Ramos (cell line): ENCODE measurements at regions not wholly inside any gene's neighbourhood (a gene's known extent, or its start where the extent isn't known, plus 50 kb on each side); places are given as distances from the start of the nearest gene placed in this dataset.

Experiments
- in situ Hi-C: fragments of 300-500 bp; cut with MboI; formaldehyde crosslinking; loops from one replicate; pipeline ENCODE4 v1.14.3; 2022; ENCODE audit warnings: low sequenced_read_pairs; ENCODE audit not compliant: unreplicated experiment

DNA sequence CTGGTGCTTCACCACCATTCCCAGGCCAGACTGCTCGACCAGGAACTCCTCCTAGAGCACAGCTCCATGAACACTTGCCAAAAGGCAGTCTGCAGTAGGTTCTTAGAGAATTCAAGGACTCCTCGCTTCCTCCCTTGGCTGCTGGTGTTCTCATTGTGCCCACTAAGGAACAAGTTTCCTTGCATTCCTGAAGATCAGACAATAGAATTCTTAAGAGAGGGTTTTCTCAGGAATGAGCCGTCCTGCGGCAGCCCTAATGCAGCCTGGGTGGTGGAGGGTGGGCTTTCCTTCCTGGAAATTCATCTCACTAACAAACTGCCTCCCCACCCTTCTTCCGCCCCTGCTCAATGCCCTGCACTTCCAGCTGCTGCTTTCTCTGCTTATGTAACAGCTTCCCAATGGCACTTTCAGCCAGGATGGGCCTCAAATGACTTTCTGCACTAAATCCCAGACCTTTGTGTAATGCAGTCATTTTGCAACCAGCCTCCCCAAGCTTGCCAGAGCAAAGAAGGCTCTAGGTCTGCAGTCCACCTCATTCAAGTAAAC, 287.9 kb downstream of the PLPP3 start:
- in situ Hi-C loops = no loop called here

DNA sequence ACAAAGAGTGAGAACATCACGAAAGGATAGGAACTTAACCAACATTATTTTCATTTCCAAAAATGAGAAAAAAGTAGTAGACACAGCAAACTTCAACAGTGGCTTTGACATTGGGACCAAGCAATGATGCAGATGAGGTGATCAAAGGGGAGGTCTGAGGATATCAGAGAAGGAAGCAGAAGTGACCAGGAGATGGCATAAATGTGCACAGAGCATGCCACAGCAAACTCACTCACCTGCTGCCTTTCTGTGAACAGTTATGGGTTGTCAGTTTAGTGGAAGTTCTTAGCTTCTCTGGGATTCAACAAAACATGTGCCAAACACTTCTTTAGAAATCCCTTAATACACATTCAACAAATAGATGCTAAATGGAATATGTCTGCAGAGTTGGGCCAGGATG, 290.1 kb downstream of the PLPP3 start:
- in situ Hi-C loops = no loop called here

DNA sequence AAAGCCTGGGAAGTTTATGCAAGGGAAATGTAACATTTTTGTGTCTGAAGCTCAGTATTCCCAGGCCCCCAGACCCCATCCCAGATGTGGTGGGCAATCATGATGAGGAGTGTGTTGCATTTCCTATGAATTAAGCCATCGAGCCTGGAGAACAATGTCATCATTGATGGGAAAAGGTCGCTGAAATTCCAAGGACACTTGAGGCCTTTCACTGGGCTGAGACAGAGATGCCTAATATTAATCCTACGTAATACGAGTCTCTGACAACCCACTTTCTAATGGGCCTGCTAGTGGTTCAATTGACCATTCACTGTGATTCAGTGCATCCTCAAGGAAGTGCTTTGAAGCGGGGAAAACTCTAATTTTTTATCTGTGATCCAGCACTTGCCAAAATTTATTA, 291.6 kb downstream of the PLPP3 start:
- in situ Hi-C loops = no loop called here

DNA sequence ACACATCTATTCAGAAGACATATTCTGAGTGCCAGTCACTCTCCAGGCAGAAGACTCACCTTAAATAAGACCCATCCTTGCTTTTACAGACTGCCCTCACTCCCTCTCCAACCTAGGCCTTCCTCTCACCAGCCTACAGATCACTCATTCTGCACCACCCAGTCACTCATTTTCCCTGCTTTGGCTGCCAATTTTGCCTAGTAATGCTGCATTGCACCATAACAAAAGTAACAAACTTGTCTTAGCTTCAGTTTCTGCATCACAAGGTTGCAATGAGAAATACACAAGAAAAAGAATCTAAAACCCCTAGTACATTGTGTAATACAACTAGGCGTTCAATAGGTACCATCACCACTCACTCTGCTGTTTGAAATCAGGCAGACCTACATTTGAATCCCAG, 292.4 kb downstream of the PLPP3 start:
- in situ Hi-C loops = no loop called here

DNA sequence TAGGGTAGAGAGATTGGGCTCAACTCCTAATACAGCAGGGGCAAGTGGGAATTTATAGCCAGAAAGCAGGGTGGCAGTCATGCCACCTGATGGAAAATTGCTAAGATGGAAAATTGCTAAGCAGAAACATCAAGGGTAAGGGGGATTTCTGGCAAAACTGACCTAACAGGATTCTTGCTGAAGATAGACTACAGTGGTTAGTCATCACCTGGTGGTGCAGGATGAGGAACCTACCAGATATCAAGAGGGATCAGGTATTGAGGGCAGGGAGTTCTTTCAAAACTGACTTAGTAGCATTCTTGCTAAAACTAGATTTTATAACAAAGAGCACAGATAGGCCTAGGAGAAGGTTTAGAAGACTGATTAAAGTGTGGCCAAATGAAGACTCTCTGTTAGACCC, 292.9 kb downstream of the PLPP3 start:
- in situ Hi-C loops = no loop called here

DNA sequence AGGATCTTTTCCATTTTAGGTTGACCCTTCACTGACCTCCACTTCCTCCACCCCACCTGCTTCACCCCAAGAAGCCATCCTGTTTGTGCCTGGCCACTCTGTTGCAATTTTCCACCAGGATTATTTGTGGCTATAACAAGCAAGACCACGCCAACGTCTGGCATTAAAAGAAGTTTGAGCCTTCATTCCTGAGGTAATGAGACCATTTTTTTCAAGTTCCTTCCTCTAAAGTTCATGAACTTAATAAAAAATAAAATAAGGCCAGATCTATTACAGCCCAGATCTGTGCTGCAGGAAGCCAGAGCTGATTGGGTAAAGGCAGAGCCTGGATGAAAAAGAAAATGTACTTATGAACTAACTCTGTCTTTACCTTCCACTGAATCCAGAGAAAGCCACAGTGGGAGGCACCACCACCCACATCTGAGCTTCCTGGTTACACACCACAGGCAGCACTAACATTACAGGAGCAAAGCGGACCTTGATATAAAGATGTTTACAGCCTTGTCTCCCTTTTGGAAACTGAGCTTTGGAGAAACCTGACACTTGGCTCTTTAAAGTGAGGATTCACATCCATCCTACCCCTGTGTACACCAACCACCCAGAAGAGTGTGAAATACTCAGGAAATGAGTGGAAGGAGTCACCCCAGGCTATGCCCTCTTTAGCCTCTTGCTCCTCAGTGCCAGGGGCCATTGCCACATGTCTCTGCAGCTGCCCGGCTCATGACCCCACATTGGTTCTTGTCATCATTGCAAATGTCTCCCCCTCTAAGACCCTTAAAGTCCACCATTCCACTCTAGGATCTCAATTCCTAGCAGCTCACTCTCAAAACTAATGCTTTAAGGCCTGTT, 293.6 kb downstream of the PLPP3 start:
- in situ Hi-C loops = no loop called here

DNA sequence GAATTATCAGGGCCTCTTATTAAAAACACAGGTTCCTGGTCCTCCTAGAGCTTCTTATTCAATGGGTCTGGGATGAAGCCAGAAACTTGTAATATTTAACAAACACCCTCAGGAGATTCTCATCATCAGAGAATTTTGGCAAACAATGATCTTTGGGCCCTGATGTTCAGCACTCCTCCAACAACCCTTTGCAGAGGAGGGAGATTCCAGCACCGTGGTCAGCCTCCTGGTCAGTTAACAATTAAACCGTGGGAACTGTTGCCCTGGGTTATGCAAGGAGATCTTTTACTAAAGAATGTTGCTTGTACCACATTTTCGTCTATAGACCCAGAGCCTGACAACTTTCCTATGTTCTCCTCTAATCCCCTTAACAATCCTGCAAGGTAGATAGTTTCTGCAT, 294.4 kb downstream of the PLPP3 start:
- in situ Hi-C loops = no loop called here

DNA sequence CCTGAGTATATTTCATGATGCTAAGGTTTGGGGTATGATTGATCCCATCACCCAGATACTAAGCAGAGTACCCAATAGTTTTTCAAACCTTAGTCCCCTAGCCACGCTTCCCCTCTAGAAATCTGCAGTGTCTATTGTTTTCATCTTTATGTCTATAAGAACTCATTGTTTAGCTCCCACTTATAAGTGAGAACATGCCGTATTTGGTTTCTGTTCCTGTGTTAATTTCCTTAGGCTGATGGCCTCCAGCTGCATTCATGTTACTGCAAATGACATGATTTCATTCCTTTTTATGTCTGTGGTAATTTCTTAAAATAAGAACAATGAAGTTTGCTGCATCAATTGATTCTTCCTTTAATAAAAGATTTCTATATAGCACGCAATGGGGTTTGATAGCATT, 301.3 kb downstream of the PLPP3 start:
- in situ Hi-C loops = no loop called here

DNA sequence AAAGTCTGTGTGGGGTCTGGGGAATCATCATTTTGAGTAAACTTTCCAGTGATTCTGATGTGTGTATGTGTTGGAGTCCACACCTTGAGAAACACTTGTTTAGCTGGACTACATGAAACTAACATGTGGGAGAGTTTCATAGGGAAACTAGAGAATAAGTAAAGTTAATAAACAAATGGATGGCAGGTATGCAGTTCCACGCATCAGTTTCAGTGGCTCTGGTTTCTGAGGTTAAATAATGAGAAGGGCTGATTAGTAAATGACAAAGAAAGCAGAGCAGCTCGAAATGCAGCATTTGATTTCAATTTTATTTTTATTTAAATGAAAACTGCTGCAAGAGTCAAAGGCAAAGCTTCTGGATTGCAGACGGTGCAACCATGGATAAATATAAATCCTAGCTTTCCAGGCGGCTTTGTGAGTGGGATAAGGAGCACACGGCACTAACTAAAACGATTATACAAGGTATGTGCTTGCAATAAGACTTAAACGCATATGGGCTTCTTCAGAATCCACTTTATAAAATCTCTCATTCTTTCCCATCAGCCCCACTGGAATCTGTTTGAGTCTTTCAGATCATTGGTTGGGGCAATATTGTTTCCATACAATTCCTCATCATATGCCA, 310.7 kb downstream of the PLPP3 start:
- in situ Hi-C loops = no loop called here

DNA sequence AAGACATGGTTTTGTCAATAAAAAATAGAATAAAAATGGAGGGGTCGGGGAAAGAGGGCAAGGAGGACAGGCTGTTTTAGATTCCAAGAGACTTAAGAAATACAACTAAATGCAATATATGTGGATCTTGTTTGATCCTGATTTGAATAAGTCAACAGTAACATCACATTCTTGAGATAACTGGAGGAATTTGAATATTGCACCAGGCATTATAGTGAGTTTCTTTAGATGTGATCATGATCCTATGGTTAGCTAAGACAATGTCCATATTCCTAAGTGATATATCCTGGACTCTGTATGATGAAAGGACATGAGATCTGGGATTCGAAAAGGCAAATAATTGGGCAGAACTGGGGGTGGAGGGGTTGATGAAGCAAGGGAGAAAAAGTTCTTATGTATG, 311.8 kb downstream of the PLPP3 start:
- in situ Hi-C loops = no loop called here

DNA sequence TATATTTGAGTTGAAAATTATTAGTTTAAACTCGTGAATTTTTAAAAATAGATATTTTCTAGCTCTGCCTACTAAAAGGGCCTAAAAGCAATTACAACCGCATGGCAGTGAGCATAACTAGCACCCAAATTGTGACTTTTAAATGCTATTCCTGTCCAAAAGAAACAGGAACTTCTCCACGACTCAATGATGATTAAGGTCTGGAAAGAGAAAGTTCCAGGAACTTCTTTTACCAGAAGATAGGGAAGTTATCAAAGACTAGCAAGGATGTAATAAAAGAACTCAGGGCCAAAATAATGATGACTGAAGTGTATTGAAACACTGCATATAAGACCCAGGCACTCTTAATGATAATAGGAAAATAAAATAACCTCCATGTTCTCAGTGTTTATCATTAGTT, 313.0 kb downstream of the PLPP3 start:
- in situ Hi-C loops = no loop called here

DNA sequence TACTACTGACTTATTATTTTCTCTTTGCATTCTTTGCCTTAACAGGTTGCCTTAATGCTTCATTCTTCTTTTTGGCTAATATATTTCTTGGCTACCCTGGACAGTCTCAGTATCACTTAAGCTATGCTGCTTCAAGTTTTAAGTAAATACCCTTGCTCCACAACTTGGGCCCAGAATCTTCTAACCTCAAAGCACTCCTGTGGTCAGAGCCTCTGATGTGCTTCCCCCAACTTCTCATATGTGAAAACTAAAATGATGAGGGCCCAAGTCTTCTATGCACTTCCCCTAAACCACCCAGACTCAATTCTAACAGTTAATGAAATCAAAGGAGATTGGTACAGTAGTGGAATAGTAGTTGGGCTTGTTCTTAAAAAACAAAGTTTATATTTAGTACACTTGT, 314.1 kb downstream of the PLPP3 start:
- in situ Hi-C loops = no loop called here

DNA sequence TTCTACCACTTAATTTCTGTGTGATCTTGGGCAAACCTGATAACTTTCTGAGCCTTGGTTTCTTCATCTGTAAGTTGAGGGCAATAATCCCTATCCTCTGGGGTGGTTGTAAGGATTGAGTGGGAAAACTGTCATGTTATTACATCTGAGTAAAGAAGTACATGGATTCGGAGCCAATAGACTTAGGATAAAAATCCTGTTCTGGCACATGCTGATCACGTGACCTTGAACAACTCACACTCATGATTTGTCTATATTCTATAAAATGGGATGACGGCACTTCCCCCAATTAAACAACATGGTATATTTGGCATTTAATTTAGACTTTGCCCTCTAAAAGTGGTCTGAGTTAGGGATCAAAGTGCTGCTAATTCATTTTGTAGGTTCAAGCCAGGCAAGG, 315.5 kb downstream of the PLPP3 start:
- in situ Hi-C loops = no loop called here

DNA sequence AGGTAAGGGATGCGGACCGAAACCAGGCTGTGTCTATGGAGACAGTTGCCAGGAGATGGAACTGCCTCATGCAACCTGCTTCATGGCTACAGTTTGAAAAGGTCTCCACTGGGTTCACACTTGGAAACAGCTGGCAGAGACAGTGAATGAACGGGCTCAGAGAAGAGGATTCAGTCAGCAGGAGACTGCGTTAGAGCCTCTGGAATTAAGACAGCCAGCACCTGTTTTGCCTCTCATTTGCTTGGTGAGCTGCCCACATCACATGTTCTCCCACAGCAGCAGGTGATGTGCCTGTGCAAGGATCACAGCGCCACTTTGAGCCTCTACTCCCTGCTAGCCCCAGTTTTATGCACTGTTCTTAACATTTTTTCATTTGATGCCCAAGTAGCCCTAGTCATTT, 321.0 kb downstream of the PLPP3 start:
- in situ Hi-C loops = no loop called here

DNA sequence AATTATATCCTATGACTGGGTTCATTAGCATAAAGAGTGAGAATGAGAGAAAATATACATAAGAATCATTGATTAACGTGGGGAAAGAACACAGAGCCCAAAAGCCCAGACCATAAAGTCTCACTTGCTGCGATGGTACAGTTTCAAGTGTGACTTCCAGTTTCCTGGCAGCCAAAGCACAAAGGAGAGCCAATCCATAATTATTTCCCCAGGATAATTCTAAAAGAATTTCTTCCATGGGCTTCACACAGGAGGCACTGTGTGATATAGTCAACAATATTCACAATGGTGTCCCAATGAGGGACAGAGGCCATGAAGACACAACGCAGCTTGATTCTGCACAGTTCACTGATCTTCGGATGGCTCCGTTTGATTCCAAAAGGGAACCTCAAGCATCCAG, 321.6 kb downstream of the PLPP3 start:
- in situ Hi-C loops = no loop called here

DNA sequence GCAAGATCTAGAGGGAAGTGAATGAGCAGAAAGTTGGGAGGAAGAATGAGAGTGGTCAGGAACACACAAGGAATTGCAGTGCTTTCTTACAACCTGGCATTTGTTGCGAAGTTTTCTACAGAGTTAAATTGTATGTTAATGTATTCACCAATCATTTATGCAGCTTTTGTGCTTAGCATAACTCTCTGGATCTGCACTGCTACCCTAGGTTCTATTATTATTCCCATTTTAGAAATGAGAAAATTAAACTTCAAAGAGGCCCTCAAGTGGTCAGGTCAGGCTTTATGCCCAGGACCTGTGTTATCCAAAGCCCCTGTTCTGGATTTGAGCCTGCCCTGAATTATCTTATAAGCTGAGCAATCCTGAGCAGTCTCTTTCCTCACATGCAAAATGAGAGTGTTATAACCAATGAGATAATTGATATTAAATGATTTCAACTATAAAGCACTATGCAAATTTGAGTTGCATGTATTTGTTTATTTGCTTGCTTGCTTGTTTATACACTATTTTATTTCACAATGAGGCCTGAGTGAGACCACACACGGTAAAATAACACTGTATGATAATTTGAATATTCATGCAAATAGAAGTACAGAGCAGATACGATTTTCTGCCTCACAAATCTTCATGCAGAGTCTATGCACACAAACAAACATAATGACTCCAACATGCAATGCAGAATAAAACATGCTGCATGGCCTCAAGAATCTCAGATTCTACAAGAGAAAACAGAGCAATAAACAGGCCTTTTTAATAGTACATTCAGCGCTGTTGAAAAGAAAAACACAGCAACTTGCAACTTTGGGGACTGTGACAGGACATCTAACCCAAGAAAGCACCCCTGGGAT, 323.0 kb downstream of the PLPP3 start:
- in situ Hi-C loops = no loop called here

DNA sequence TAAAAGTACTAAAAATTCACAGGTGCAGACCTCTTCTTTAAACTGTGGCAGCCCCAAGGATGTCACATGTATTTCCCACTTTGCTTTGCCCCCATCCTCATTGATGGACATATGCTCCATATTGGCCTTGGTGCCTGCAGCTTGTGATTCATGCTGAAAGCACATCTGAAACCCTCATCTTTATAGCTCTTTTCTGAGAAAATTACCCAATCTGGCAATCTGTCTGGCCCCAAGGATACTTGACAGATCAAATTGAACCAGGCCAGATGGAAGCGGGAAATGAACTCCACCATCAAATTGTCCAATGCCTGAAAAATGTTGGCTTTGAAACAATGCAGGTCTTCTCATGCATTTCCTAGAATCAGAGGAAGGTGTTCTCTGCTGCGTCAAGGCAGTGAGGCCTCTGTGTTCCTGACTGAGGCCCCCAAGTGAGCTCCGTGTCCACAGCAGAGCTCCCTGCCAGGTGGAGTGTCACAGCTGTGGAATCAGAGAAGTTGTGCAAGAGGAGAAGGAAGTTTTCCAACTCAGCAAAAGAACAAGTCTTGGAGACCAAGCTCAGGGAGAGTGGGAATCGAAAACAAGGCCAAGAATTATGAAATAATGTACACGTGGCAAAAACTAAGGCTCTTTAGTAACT, 323.7 kb downstream of the PLPP3 start:
- in situ Hi-C loops = no loop called here

DNA sequence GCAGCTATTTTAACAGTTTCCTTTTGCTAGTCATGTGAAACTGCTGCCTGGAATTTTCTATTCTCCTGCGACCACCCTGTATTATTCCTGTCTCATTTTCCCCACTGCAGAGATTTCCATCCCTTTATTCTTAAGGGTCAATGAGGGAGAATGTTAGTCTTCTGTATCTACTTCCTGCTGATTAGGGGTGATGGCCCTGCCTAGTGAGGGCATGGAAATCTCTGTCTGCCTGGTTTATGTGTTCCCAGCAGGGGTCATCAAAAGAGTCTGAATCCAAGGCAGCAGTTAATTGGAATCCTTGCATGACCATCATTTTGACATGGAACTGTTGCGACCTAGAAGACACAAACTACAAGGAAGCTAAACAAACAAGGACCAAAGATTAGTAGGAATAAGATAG, 325.2 kb downstream of the PLPP3 start:
- in situ Hi-C loops = no loop called here

DNA sequence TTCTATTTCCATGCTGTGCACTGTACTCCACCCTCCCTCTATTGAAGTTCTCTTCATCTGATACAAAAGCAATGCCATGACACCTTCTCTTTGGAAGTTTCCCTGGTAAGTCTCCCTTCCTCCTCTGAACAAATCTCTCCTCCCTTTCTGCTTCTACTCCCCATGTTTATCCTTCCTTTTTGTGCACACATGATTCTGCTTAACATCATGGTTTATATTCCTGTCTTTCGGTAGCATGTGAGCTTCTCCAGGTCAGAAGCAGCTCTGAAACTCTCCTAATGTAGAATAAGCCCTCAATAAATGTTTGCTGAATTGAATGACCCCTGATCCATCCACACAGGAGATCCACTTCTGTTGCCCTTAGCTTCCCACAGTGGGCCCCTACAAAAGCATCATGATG, 328.6 kb downstream of the PLPP3 start:
- in situ Hi-C loops = no loop called here

DNA sequence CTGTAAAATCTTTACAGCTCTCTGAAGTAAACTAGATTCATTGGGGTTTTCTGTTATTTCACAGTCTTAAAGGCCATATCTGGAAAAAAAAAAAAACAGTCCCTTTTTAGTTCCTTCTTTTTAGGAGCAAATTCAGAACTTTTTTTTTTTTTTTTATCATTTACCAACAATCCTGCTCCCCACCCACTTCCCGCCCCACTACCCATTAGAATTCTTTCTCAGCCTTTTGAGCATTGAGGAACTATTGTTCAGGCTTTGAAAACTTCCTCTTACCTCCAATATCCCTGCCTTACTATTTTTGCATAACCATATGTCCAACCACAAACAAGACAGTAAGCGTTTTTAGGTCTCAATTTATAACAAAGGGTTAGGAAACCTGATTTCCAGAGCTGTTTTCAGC, 330.1 kb downstream of the PLPP3 start:
- in situ Hi-C loops = no loop called here
